ENCODE measurements at regions not wholly inside any gene's neighbourhood (a gene's known extent, or its start where the extent isn't known, plus 50 kb on each side); places are given as distances from the start of the nearest gene placed in this dataset.

DNA sequence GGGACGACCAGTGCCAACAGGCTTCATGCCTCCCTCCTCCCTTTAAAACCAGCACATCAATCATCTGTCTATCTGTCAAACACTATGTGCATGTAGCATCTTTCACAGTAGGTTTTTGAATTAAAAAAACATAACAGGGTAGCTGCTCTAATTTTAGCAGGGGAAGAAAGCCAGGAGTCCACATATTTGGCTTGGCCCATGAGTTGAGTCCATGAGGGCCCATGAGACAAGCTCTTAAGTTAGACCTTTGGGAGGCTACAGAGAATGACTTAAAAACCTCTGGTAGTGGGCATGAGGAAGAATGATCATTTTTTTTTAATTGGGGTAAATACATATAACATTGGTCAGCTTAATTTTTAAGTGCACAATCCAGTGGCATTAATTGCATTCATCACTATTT is 194.9 kb downstream of the UTRN start:
- H3K27me3 Mint-ChIP-seq, result no peaks in the 10 kb centered on the region
- Histone ChIP-seq H3K4me3 (ENCODE audit: control extremely low read depth in 1 of 5, extremely low read depth in 1 of 5, insufficient read depth in 1 of 5, low read depth in 2 of 5, low read length in 4 of 5) (no peak overlapping the region), H3K9me3 (ENCODE audit: control extremely low read depth in 1 of 3, control insufficient read depth in 2 of 3, insufficient read depth in 1 of 3, low read length in 2 of 3) (no peaks in the 10 kb centered on the region), H3K79me2 (ENCODE audit: control insufficient read depth, insufficient read depth, low read length) (peaks cover 3% of the 10 kb centered on the region), H3K27ac (ENCODE audit: low read length in 2 of 2) (no peak overlapping the region), H3K4me1 (ENCODE audit: control insufficient read depth in 2 of 2, insufficient read depth in 2 of 2, low read length in 2 of 2) (no peaks in the 10 kb centered on the region), H2AFZ (ENCODE audit: insufficient read depth, low read depth, low read length, poor library complexity, severe bottlenecking) (no peak overlapping the region), H3K9ac (ENCODE audit: low read length) (no peak overlapping the region), H3K4me2 (replicated peaks; ENCODE audit: low read depth, low read length, poor library complexity, severe bottlenecking) (no peak overlapping the region), H3K36me3 (replicated peaks in 1 of 2; ENCODE audit: control extremely low read depth in 1 of 2, control insufficient read depth in 1 of 2, extremely low read depth in 1 of 2, insufficient read depth in 2 of 2, low read length in 1 of 2) (peaks cover 31 to 49% of the 10 kb centered on the region in 2 experiments), H3K27me3 (replicated peaks in 1 of 4; ENCODE audit: control extremely low read depth in 1 of 4, control insufficient read depth in 3 of 4, insufficient read depth in 4 of 4, low read length in 3 of 4) (no peaks in the 10 kb centered on the region), H4K20me1 (ENCODE audit: control insufficient read depth, insufficient read depth, low read length, poor library complexity, severe bottlenecking) (no peaks in the 10 kb centered on the region)
- H3K4me3 Mint-ChIP-seq, result no peak overlapping the region
- no peaks in the 10 kb centered on the region for H3K9me3 Mint-ChIP-seq (ENCODE audit: insufficient read depth)
- H3K4me1 Mint-ChIP-seq, result no peaks in the 10 kb centered on the region
- ATAC-seq (ENCODE audit: low read depth) (no peak), DNase-seq (no peak)
- no peak overlapping the region for H3K27ac Mint-ChIP-seq
- WGBS (ENCODE audit: insufficient coverage), result no CpG with 5 or more reads among the region's 1 CpG
- POLR2A ChIA-PET, result no interaction called here
- CTCF ChIA-PET, result interaction anchor here (0.8 to 6.0 kb wide), 16 partner anchors 8 to 904 kb away, joined by 3 to 98 read pairs (median 6); partner anchors contain the start of genes STX11 and UTRN
- intact Hi-C loops (cut with micrococcal nuclease), result loop anchor here (10.0 kb wide), 1 partner anchor 195 kb away; the partner anchor contains the start of gene UTRN
- TF ChIP-seq EZH2 (IDR thresholded peaks at IDR 0.05; ENCODE audit: borderline replicate concordance, insufficient read depth, low read depth, low read length, poor library complexity, severe bottlenecking), result no peak
- TF ChIP-seq, protein P1, sequence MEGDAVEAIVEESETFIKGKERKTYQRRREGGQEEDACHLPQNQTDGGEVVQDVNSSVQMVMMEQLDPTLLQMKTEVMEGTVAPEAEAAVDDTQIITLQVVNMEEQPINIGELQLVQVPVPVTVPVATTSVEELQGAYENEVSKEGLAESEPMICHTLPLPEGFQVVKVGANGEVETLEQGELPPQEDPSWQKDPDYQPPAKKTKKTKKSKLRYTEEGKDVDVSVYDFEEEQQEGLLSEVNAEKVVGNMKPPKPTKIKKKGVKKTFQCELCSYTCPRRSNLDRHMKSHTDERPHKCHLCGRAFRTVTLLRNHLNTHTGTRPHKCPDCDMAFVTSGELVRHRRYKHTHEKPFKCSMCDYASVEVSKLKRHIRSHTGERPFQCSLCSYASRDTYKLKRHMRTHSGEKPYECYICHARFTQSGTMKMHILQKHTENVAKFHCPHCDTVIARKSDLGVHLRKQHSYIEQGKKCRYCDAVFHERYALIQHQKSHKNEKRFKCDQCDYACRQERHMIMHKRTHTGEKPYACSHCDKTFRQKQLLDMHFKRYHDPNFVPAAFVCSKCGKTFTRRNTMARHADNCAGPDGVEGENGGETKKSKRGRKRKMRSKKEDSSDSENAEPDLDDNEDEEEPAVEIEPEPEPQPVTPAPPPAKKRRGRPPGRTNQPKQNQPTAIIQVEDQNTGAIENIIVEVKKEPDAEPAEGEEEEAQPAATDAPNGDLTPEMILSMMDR (IDR thresholded peaks at IDR 0.05), result no peak

DNA sequence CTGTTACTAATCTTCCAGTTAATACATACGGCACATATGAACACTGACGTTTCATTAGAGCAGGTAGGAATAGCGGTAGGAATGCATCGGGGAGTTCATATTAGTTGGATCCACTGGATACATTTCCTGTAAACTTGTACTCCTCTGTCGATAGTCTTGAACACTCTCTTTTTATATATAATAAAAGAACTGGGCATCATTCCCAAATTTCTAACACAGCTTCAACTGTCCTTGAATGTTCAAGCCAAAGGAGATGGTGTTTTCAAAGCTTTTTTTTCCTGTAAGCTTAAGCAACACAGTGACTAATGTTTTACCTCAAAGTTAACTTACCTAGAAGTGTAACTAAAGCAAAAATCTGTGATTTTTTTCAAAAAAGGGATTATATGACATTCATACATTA is 195.3 kb downstream of the UTRN start:
- no peaks in the 10 kb centered on the region for H3K9me3 Mint-ChIP-seq (ENCODE audit: insufficient read depth)
- ATAC-seq (ENCODE audit: low read depth) (no peak), DNase-seq (no peak)
- CTCF ChIA-PET, result interaction anchor here (0.8 to 6.0 kb wide), 19 partner anchors 9 to 905 kb away, joined by 3 to 98 read pairs (median 8); partner anchors contain the start of genes STX11 and UTRN
- no CpG with 5 or more reads among the region's 5 CpGs for WGBS (ENCODE audit: insufficient coverage)
- no peak overlapping the region for H3K4me2 ChIP-seq (replicated peaks; ENCODE audit: low read depth, low read length, poor library complexity, severe bottlenecking)
- H3K4me3 ChIP-seq (ENCODE audit: control extremely low read depth in 1 of 5, extremely low read depth in 1 of 5, insufficient read depth in 1 of 5, low read depth in 2 of 5, low read length in 4 of 5), result no peak overlapping the region
- intact Hi-C loops (cut with micrococcal nuclease), result loop anchor here (10.0 kb wide), 1 partner anchor 196 kb away; the partner anchor contains the start of gene UTRN
- H3K36me3 ChIP-seq (replicated peaks in 1 of 2; ENCODE audit: control extremely low read depth in 1 of 2, control insufficient read depth in 1 of 2, extremely low read depth in 1 of 2, insufficient read depth in 2 of 2, low read length in 1 of 2), result peaks cover 30 to 49% of the 10 kb centered on the region in 2 experiments
- no peaks in the 10 kb centered on the region for H3K27me3 Mint-ChIP-seq
- H3K27ac ChIP-seq (ENCODE audit: low read length in 2 of 2), result no peak overlapping the region
- H2AFZ ChIP-seq (ENCODE audit: insufficient read depth, low read depth, low read length, poor library complexity, severe bottlenecking), result no peak overlapping the region
- no peaks in the 10 kb centered on the region for H4K20me1 ChIP-seq (ENCODE audit: control insufficient read depth, insufficient read depth, low read length, poor library complexity, severe bottlenecking)
- POLR2A ChIA-PET, result no interaction called here
- H3K9me3 ChIP-seq (ENCODE audit: control extremely low read depth in 1 of 3, control insufficient read depth in 2 of 3, insufficient read depth in 1 of 3, low read length in 2 of 3), result no peaks in the 10 kb centered on the region
- H3K27me3 ChIP-seq (replicated peaks in 1 of 4; ENCODE audit: control extremely low read depth in 1 of 4, control insufficient read depth in 3 of 4, insufficient read depth in 4 of 4, low read length in 3 of 4), result no peaks in the 10 kb centered on the region
- H3K27ac Mint-ChIP-seq, result no peak overlapping the region
- H3K79me2 ChIP-seq (ENCODE audit: control insufficient read depth, insufficient read depth, low read length), result peaks cover 6% of the 10 kb centered on the region
- no peaks in the 10 kb centered on the region for H3K4me1 ChIP-seq (ENCODE audit: control insufficient read depth in 2 of 2, insufficient read depth in 2 of 2, low read length in 2 of 2)
- TF ChIP-seq, protein P1 (IDR thresholded peaks at IDR 0.05), result no peak
- no peak for TF ChIP-seq EZH2 (IDR thresholded peaks at IDR 0.05; ENCODE audit: borderline replicate concordance, insufficient read depth, low read depth, low read length, poor library complexity, severe bottlenecking)
- H3K4me3 Mint-ChIP-seq, result no peak overlapping the region
- no peaks in the 10 kb centered on the region for H3K4me1 Mint-ChIP-seq
- H3K9ac ChIP-seq (ENCODE audit: low read length), result no peak overlapping the region
